ENCODE measurements at regions not wholly inside any gene's neighbourhood (a gene's known extent, or its start where the extent isn't known, plus 50 kb on each side); places are given as distances from the start of the nearest gene placed in this dataset.

GRCh38 chr6:87807475-87807874 is 105.4 kb upstream of the AKIRIN2 start:
- TF ChIP-seq, protein P1, sequence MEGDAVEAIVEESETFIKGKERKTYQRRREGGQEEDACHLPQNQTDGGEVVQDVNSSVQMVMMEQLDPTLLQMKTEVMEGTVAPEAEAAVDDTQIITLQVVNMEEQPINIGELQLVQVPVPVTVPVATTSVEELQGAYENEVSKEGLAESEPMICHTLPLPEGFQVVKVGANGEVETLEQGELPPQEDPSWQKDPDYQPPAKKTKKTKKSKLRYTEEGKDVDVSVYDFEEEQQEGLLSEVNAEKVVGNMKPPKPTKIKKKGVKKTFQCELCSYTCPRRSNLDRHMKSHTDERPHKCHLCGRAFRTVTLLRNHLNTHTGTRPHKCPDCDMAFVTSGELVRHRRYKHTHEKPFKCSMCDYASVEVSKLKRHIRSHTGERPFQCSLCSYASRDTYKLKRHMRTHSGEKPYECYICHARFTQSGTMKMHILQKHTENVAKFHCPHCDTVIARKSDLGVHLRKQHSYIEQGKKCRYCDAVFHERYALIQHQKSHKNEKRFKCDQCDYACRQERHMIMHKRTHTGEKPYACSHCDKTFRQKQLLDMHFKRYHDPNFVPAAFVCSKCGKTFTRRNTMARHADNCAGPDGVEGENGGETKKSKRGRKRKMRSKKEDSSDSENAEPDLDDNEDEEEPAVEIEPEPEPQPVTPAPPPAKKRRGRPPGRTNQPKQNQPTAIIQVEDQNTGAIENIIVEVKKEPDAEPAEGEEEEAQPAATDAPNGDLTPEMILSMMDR (conservative IDR thresholded peaks at IDR 0.05), result no peak
- no peak for TF ChIP-seq ZFX (IDR thresholded peaks at IDR 0.05)
